ENCODE measurements at regions not wholly inside any gene's neighbourhood (a gene's known extent, or its start where the extent isn't known, plus 50 kb on each side); places are given as distances from the start of the nearest gene placed in this dataset.

DNA sequence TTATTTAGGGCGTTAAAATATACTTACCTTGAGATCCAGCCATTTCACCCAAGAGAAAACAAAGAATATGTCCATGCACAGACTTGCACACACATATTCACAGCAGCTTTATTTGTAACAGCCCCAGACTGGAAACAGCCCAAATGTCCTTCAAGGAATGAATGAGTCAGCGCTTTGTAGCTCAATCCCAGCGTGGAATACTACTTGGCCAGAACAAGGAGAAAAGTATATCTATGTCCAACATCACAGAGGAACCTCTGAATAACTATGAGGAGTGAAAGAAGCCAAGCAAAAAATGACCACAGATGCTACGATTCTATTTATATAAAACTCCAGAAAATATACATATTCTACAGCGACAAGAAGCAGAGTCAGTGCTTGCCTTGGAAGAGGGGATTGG is 158.3 kb downstream of the ENGASE start:
- ChIA-PET CTCF (interaction anchor here (0.9 kb wide), 1 partner anchor 14 kb away, joined by 3 read pairs; no protein-coding TSS in a partner anchor), POLR2A (no interaction called here)
- Histone ChIP-seq H2AFZ (ENCODE audit: low read depth, low read length) (no peak overlapping the region), H3K4me2 (ENCODE audit: insufficient read depth, low read length) (no peak overlapping the region), H3K9me1 (replicated peaks; ENCODE audit: control insufficient read depth, extremely low read depth, insufficient read depth, low read length) (no peaks in the 10 kb centered on the region), H3K27me3 (ENCODE audit: control insufficient read depth in 2 of 2, insufficient read depth in 2 of 2, low read length in 2 of 2) (no peaks in the 10 kb centered on the region), H4K20me1 (replicated peaks; ENCODE audit: control insufficient read depth, extremely low read depth, insufficient read depth, low read length) (no peaks in the 10 kb centered on the region), H3K4me1 (ENCODE audit: control insufficient read depth, extremely low read depth, insufficient read depth, low read length) (no peaks in the 10 kb centered on the region), H3K4me3 (replicated peaks in 1 of 3; ENCODE audit: insufficient read depth in 1 of 3, low read depth in 1 of 3, low read length in 3 of 3) (no peak overlapping the region), H3K27ac (ENCODE audit: insufficient read depth, low read depth, low read length) (no peak overlapping the region), H3K9ac (replicated peaks; ENCODE audit: extremely low read depth, insufficient read depth, low read length) (no peak overlapping the region), H3K79me2 (ENCODE audit: control insufficient read depth, insufficient read depth, low read length) (no peaks in the 10 kb centered on the region), H3K36me3 (ENCODE audit: control insufficient read depth in 2 of 2, extremely low read depth in 1 of 2, insufficient read depth in 2 of 2, low read length in 2 of 2) (no peaks in the 10 kb centered on the region), H3K9me3 (replicated peaks; ENCODE audit: control insufficient read depth, insufficient read depth, low read length) (no peaks in the 10 kb centered on the region)
- DNase-seq (ENCODE audit: low read depth, low spot score) (no peak), FAIRE-seq (no peak)
- intact Hi-C loops (cut with micrococcal nuclease), result no loop called here
- TF ChIP-seq, protein P1, sequence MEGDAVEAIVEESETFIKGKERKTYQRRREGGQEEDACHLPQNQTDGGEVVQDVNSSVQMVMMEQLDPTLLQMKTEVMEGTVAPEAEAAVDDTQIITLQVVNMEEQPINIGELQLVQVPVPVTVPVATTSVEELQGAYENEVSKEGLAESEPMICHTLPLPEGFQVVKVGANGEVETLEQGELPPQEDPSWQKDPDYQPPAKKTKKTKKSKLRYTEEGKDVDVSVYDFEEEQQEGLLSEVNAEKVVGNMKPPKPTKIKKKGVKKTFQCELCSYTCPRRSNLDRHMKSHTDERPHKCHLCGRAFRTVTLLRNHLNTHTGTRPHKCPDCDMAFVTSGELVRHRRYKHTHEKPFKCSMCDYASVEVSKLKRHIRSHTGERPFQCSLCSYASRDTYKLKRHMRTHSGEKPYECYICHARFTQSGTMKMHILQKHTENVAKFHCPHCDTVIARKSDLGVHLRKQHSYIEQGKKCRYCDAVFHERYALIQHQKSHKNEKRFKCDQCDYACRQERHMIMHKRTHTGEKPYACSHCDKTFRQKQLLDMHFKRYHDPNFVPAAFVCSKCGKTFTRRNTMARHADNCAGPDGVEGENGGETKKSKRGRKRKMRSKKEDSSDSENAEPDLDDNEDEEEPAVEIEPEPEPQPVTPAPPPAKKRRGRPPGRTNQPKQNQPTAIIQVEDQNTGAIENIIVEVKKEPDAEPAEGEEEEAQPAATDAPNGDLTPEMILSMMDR (IDR thresholded peaks at IDR 0.05; ENCODE audit: extremely low read depth in 1 of 2, insufficient read depth in 1 of 2, low read depth in 1 of 2, low read length in 2 of 2), result no peak
- TF ChIP-seq, protein P2, sequence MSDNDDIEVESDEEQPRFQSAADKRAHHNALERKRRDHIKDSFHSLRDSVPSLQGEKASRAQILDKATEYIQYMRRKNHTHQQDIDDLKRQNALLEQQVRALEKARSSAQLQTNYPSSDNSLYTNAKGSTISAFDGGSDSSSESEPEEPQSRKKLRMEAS (IDR thresholded peaks at IDR 0.05; ENCODE audit: insufficient read depth, insufficient read length), result no peak
- dilution Hi-C loops (cut with MboI; ENCODE audit: extremely low pct_ligation_motif_present, low sequenced_read_pairs), result no loop called here
- BruUV-seq (replicated peaks), result no TSS peak

DNA sequence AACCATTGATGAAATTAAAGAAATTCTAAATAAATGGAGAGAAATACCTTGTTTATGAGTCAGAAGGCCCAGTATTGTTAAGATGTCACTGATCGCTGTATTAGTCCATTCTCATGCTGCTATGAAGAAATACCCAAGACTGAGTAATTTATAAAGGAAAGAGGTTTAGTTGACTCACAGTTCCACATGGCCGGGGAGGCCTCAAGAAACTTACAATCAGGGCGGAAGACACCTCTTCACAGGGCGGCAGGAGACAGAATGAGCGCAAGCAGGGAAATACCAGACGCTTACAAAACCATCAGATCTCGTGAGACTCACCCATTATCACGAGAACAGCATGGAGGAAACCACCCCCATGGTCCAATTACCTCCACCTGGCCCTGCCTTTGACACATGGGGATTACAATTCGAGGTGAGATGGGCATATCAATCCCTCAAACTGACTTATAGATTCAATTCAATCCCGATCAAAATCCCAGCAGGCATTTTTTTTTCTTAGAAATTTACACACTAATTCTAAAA is 157.2 kb downstream of the ENGASE start:
- Histone ChIP-seq H3K79me2 (ENCODE audit: control insufficient read depth, insufficient read depth, low read length) (no peaks in the 10 kb centered on the region), H3K4me3 (replicated peaks in 1 of 3; ENCODE audit: insufficient read depth in 1 of 3, low read depth in 1 of 3, low read length in 3 of 3) (no peak overlapping the region), H3K27ac (ENCODE audit: insufficient read depth, low read depth, low read length) (no peak overlapping the region), H4K20me1 (replicated peaks; ENCODE audit: control insufficient read depth, extremely low read depth, insufficient read depth, low read length) (no peaks in the 10 kb centered on the region), H3K36me3 (ENCODE audit: control insufficient read depth in 2 of 2, extremely low read depth in 1 of 2, insufficient read depth in 2 of 2, low read length in 2 of 2) (no peaks in the 10 kb centered on the region), H3K9me1 (replicated peaks; ENCODE audit: control insufficient read depth, extremely low read depth, insufficient read depth, low read length) (no peaks in the 10 kb centered on the region), H3K9me3 (replicated peaks; ENCODE audit: control insufficient read depth, insufficient read depth, low read length) (no peaks in the 10 kb centered on the region), H3K9ac (replicated peaks; ENCODE audit: extremely low read depth, insufficient read depth, low read length) (no peak overlapping the region), H3K27me3 (ENCODE audit: control insufficient read depth in 2 of 2, insufficient read depth in 2 of 2, low read length in 2 of 2) (no peaks in the 10 kb centered on the region), H2AFZ (ENCODE audit: low read depth, low read length) (no peak overlapping the region), H3K4me2 (ENCODE audit: insufficient read depth, low read length) (no peak overlapping the region), H3K4me1 (ENCODE audit: control insufficient read depth, extremely low read depth, insufficient read depth, low read length) (no peaks in the 10 kb centered on the region)
- FAIRE-seq (no peak), DNase-seq (ENCODE audit: low read depth, low spot score) (no peak)
- BruUV-seq (replicated peaks), result no TSS peak
- ChIA-PET POLR2A (no interaction called here), CTCF (interaction anchor here (0.9 kb wide), 1 partner anchor 13 kb away, joined by 3 read pairs; no protein-coding TSS in a partner anchor)
- intact Hi-C loops (cut with micrococcal nuclease) (no loop called here), dilution Hi-C loops (cut with MboI; ENCODE audit: extremely low pct_ligation_motif_present, low sequenced_read_pairs) (no loop called here)
- TF ChIP-seq GATA2 (IDR thresholded peaks at IDR 0.05; ENCODE audit: insufficient read depth, insufficient read length, low read depth, low read length), result no peak
- TF ChIP-seq EZH2 (IDR thresholded peaks at IDR 0.05; ENCODE audit: borderline replicate concordance, low read depth, low read length, severe bottlenecking), result no peak
- TF ChIP-seq, protein P2 (IDR thresholded peaks at IDR 0.05; ENCODE audit: insufficient read depth, insufficient read length), result no peak
- TF ChIP-seq FOS (IDR thresholded peaks at IDR 0.05; ENCODE audit: borderline replicate concordance, insufficient read depth, low read length), result no peak
- no peak for TF ChIP-seq MYC (IDR thresholded peaks at IDR 0.05; ENCODE audit: low read depth, low read length)
- no peak for TF ChIP-seq POLR2AphosphoS5 (IDR thresholded peaks at IDR 0.05; ENCODE audit: insufficient read depth, low read depth, low read length)
- TF ChIP-seq POLR2A (IDR thresholded peaks at IDR 0.05; ENCODE audit: low read depth, low read length), result no peak
- TF ChIP-seq, protein P1 (IDR thresholded peaks at IDR 0.05; ENCODE audit: extremely low read depth in 1 of 2, insufficient read depth in 1 of 2, low read depth in 1 of 2, low read length in 2 of 2), result no peak
- no peak for TF ChIP-seq JUN (IDR thresholded peaks at IDR 0.05; ENCODE audit: borderline replicate concordance, insufficient read depth, insufficient read length, low read depth)
